ENCODE measurements at regions not wholly inside any gene's neighbourhood (a gene's known extent, or its start where the extent isn't known, plus 50 kb on each side); places are given as distances from the start of the nearest gene placed in this dataset.
"Not testable (repeated sequence)": the region's sequence is repeated elsewhere in the genome, so short reads cannot be mapped to it uniquely, and the experiment has no call there.

DNA sequence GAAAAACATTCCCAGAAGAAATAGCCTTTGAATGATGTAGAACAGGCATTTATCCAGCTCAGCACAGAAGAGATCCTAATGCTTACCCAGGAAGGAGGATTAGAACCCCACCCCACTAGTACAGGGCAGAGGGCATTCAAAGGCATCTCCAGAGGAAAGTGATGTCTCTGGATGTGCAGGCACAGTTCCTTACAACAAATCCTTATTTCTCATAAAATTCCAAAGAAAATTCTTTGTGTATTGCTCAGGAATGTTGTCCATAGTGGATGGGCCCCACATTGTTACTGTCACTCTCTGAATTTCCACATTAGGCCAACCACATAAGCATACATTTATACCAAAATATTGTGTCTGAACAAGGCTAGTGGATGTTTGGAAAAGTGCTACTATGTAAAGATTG is 243.0 kb downstream of the ADRA2A start:
- no peaks in the 10 kb centered on the region for H4K20me1 ChIP-seq (ENCODE audit: control insufficient read depth, insufficient read depth, low read length, poor library complexity, severe bottlenecking)
- ATAC-seq (ENCODE audit: low read depth) (no peak), DNase-seq (no peak)
- no peaks in the 10 kb centered on the region for H3K4me1 Mint-ChIP-seq
- H3K4me2 ChIP-seq (replicated peaks; ENCODE audit: low read depth, low read length, poor library complexity, severe bottlenecking) = no peak overlapping the region
- no peaks in the 10 kb centered on the region for H3K9me3 ChIP-seq (ENCODE audit: control extremely low read depth in 1 of 3, control insufficient read depth in 2 of 3, insufficient read depth in 1 of 3, low read length in 2 of 3)
- H3K4me3 ChIP-seq (ENCODE audit: control extremely low read depth in 1 of 5, extremely low read depth in 1 of 5, insufficient read depth in 1 of 5, low read depth in 2 of 5, low read length in 4 of 5) = no peak overlapping the region
- H3K27me3 ChIP-seq (replicated peaks in 1 of 4; ENCODE audit: control extremely low read depth in 1 of 4, control insufficient read depth in 3 of 4, insufficient read depth in 4 of 4, low read length in 3 of 4) = peaks cover 0 to 7% (median 2%) of the 10 kb centered on the region in 4 experiments
- CTCF ChIA-PET = no interaction called here
- peaks cover 26% of the 10 kb centered on the region for H3K27me3 Mint-ChIP-seq
- no peak overlapping the region for H3K27ac Mint-ChIP-seq
- H3K4me3 Mint-ChIP-seq = no peak overlapping the region
- H3K4me1 ChIP-seq (ENCODE audit: control insufficient read depth in 2 of 2, insufficient read depth in 2 of 2, low read length in 2 of 2) = no peaks in the 10 kb centered on the region
- TF ChIP-seq, protein P1, sequence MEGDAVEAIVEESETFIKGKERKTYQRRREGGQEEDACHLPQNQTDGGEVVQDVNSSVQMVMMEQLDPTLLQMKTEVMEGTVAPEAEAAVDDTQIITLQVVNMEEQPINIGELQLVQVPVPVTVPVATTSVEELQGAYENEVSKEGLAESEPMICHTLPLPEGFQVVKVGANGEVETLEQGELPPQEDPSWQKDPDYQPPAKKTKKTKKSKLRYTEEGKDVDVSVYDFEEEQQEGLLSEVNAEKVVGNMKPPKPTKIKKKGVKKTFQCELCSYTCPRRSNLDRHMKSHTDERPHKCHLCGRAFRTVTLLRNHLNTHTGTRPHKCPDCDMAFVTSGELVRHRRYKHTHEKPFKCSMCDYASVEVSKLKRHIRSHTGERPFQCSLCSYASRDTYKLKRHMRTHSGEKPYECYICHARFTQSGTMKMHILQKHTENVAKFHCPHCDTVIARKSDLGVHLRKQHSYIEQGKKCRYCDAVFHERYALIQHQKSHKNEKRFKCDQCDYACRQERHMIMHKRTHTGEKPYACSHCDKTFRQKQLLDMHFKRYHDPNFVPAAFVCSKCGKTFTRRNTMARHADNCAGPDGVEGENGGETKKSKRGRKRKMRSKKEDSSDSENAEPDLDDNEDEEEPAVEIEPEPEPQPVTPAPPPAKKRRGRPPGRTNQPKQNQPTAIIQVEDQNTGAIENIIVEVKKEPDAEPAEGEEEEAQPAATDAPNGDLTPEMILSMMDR (IDR thresholded peaks at IDR 0.05) = no peak
- TF ChIP-seq EZH2 (IDR thresholded peaks at IDR 0.05; ENCODE audit: borderline replicate concordance, insufficient read depth, low read depth, low read length, poor library complexity, severe bottlenecking) = no peak
- no peaks in the 10 kb centered on the region for H3K79me2 ChIP-seq (ENCODE audit: control insufficient read depth, insufficient read depth, low read length)
- no peaks in the 10 kb centered on the region for H3K36me3 ChIP-seq (replicated peaks in 1 of 2; ENCODE audit: control extremely low read depth in 1 of 2, control insufficient read depth in 1 of 2, extremely low read depth in 1 of 2, insufficient read depth in 2 of 2, low read length in 1 of 2)
- intact Hi-C loops (cut with micrococcal nuclease) = loop anchor here (5.0 kb wide), 1 partner anchor 1452 kb away; no protein-coding TSS in a partner anchor
- no peak overlapping the region for H3K9ac ChIP-seq (ENCODE audit: low read length)
- H3K9me3 Mint-ChIP-seq (ENCODE audit: insufficient read depth) = no peaks in the 10 kb centered on the region
- H2AFZ ChIP-seq (ENCODE audit: insufficient read depth, low read depth, low read length, poor library complexity, severe bottlenecking) = no peak overlapping the region
- POLR2A ChIA-PET = no interaction called here
- H3K27ac ChIP-seq (ENCODE audit: low read length in 2 of 2) = no peak overlapping the region

DNA sequence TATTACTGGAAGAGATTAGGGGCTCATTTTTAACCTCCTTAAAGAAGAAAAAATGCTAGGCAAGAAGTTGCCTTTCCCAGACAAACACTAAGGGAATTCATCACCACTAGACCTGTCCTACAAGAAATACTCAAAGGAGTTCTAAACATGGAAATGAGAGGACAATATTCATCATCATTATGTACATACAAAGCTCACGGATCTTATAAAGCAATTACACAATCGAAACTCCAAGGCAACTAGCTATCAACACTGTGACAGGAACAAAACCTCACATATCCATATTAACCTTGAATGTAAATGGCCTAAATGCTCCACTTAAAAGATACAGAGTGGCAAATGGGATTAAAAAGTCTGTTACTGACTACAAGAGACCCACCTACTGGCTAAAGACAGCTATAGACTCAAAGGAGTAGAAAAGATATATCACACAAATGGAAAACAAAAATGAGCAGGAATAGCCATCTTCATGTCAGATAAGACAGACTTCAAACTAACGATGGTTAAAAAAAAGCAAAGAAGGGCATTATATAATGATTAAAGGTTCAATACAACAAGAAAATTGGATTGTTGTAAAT is 246.6 kb downstream of the ADRA2A start:
- Histone ChIP-seq H3K9me3 (ENCODE audit: control extremely low read depth in 1 of 3, control insufficient read depth in 2 of 3, insufficient read depth in 1 of 3, low read length in 2 of 3) (peaks cover 0 to 4% (median 0%) of the 10 kb centered on the region in 3 donors), H3K36me3 (replicated peaks in 1 of 2; ENCODE audit: control extremely low read depth in 1 of 2, control insufficient read depth in 1 of 2, extremely low read depth in 1 of 2, insufficient read depth in 2 of 2, low read length in 1 of 2) (no peaks in the 10 kb centered on the region), H3K4me3 (ENCODE audit: control extremely low read depth in 1 of 5, extremely low read depth in 1 of 5, insufficient read depth in 1 of 5, low read depth in 2 of 5, low read length in 4 of 5) (no peak overlapping the region), H4K20me1 (ENCODE audit: control insufficient read depth, insufficient read depth, low read length, poor library complexity, severe bottlenecking) (no peaks in the 10 kb centered on the region), H3K4me2 (replicated peaks; ENCODE audit: low read depth, low read length, poor library complexity, severe bottlenecking) (no peak overlapping the region), H3K79me2 (ENCODE audit: control insufficient read depth, insufficient read depth, low read length) (no peaks in the 10 kb centered on the region), H3K9ac (ENCODE audit: low read length) (no peak overlapping the region), H2AFZ (ENCODE audit: insufficient read depth, low read depth, low read length, poor library complexity, severe bottlenecking) (no peak overlapping the region), H3K27ac (ENCODE audit: low read length in 2 of 2) (no peak overlapping the region), H3K27me3 (replicated peaks in 1 of 4; ENCODE audit: control extremely low read depth in 1 of 4, control insufficient read depth in 3 of 4, insufficient read depth in 4 of 4, low read length in 3 of 4) (peaks cover 0 to 7% (median 2%) of the 10 kb centered on the region in 4 experiments), H3K4me1 (ENCODE audit: control insufficient read depth in 2 of 2, insufficient read depth in 2 of 2, low read length in 2 of 2) (no peaks in the 10 kb centered on the region)
- intact Hi-C loops (cut with micrococcal nuclease) = loop anchor here (5.0 kb wide), 1 partner anchor 1449 kb away; no protein-coding TSS in a partner anchor
- ChIA-PET POLR2A (no interaction called here), CTCF (no interaction called here)
- peaks cover 5% of the 10 kb centered on the region for H3K9me3 Mint-ChIP-seq (ENCODE audit: insufficient read depth)
- WGBS (ENCODE audit: insufficient coverage) = no CpG with 5 or more reads among the region's 3 CpGs
- DNase-seq (no peak), ATAC-seq (ENCODE audit: low read depth) (no peak)
- no peaks in the 10 kb centered on the region for H3K4me1 Mint-ChIP-seq
- TF ChIP-seq, protein P1 (IDR thresholded peaks at IDR 0.05) = no peak
- TF ChIP-seq EZH2 (IDR thresholded peaks at IDR 0.05; ENCODE audit: borderline replicate concordance, insufficient read depth, low read depth, low read length, poor library complexity, severe bottlenecking) = no peak
- no peak overlapping the region for H3K27ac Mint-ChIP-seq
- H3K27me3 Mint-ChIP-seq = peaks cover 29% of the 10 kb centered on the region
- no peak overlapping the region for H3K4me3 Mint-ChIP-seq

DNA sequence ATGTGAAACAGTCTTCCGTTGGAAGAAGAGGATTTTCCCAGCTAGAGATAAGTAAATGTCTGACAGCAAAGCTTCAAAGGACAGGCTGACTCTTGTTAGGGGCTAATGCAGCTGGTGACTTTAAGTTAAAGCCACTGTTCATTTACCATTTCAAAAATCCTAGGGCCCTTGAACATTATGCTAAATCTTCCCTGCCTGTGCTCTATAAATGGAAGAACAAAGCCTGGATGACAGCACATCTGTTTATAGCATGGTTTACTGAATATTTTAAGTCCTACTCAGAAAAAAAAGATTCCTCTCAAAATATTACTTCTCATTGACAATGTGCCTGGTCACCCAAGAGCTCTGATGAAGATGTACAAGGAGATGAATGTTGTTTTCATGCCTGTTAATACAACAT is 255.3 kb downstream of the ADRA2A start:
- H3K9ac ChIP-seq (ENCODE audit: low read length); H3K4me1 Mint-ChIP-seq; H3K4me3 Mint-ChIP-seq; intact Hi-C loops (cut with micrococcal nuclease); ATAC-seq (ENCODE audit: low read depth); H3K27me3 Mint-ChIP-seq; H3K79me2 ChIP-seq (ENCODE audit: control insufficient read depth, insufficient read depth, low read length); POLR2A ChIA-PET; H3K9me3 ChIP-seq (ENCODE audit: control extremely low read depth in 1 of 3, control insufficient read depth in 2 of 3, insufficient read depth in 1 of 3, low read length in 2 of 3); H3K9me3 Mint-ChIP-seq (ENCODE audit: insufficient read depth); H3K36me3 ChIP-seq (replicated peaks in 1 of 2; ENCODE audit: control extremely low read depth in 1 of 2, control insufficient read depth in 1 of 2, extremely low read depth in 1 of 2, insufficient read depth in 2 of 2, low read length in 1 of 2); H3K27me3 ChIP-seq (replicated peaks in 1 of 4; ENCODE audit: control extremely low read depth in 1 of 4, control insufficient read depth in 3 of 4, insufficient read depth in 4 of 4, low read length in 3 of 4); H3K27ac ChIP-seq (ENCODE audit: low read length in 2 of 2); H3K4me3 ChIP-seq (ENCODE audit: control extremely low read depth in 1 of 5, extremely low read depth in 1 of 5, insufficient read depth in 1 of 5, low read depth in 2 of 5, low read length in 4 of 5); H3K4me1 ChIP-seq (ENCODE audit: control insufficient read depth in 2 of 2, insufficient read depth in 2 of 2, low read length in 2 of 2); H4K20me1 ChIP-seq (ENCODE audit: control insufficient read depth, insufficient read depth, low read length, poor library complexity, severe bottlenecking); H3K4me2 ChIP-seq (replicated peaks; ENCODE audit: low read depth, low read length, poor library complexity, severe bottlenecking); H3K27ac Mint-ChIP-seq; CTCF ChIA-PET; H2AFZ ChIP-seq (ENCODE audit: insufficient read depth, low read depth, low read length, poor library complexity, severe bottlenecking); DNase-seq: not testable (repeated sequence)
- WGBS (ENCODE audit: insufficient coverage) = no CpG with 5 or more reads among the region's 1 CpG
